ENCODE measurements at regions not wholly inside any gene's neighbourhood (a gene's known extent, or its start where the extent isn't known, plus 50 kb on each side); places are given as distances from the start of the nearest gene placed in this dataset.

GRCh38 chr1:47558601-47559593 lies 121.1 kb downstream of the FOXD2 start:
- Histone ChIP-seq H3K9me2 (ENCODE audit: insufficient read depth) (no peaks in the 10 kb centered on the region), H3F3A (ENCODE audit: insufficient read depth) (no peaks in the 10 kb centered on the region), H3K4me1 (ENCODE audit: insufficient read depth) (no peaks in the 10 kb centered on the region), H3K27ac (no peak overlapping the region), H2AFZ (no peak overlapping the region), H3K36me3 (ENCODE audit: low read depth) (no peaks in the 10 kb centered on the region), H3K4me2 (ENCODE audit: unreplicated experiment) (no peak overlapping the region), H3K79me2 (ENCODE audit: insufficient read depth) (no peaks in the 10 kb centered on the region), H3K4me3 (no peak overlapping the region), H3K9me3 (ENCODE audit: low read depth) (no peaks in the 10 kb centered on the region), H3K27me3 (replicated peaks; ENCODE audit: insufficient read depth) (peaks cover 10% of the 10 kb centered on the region; the same call in 1 of the 2 replicates), H3K9ac (no peak overlapping the region), H4K20me1 (ENCODE audit: insufficient read depth) (no peaks in the 10 kb centered on the region)
- no peak for TF ChIP-seq EZH2 (IDR thresholded peaks at IDR 0.05; ENCODE audit: insufficient read depth, poor library complexity, severe bottlenecking)
- TF ChIP-seq EZH2phosphoT487 (IDR thresholded peaks at IDR 0.05; ENCODE audit: insufficient read depth, low read depth), result no peak
- 33 to 35% methylated on average over 18 of the region's 18 CpGs for WGBS, 2 experiments (ENCODE audit: low coverage in 1 of 2, low lambda C conversion rate in 2 of 2, missing lambda C conversion rate in 2 of 2)
- in situ Hi-C loops (cut with MboI), result no loop called here
- DNase-seq, result no peak

GRCh38 chr1:47559944-47560695 lies 122.3 kb downstream of the FOXD2 start:
- Histone ChIP-seq H2AFZ (no peak overlapping the region), H3K4me1 (ENCODE audit: insufficient read depth) (no peaks in the 10 kb centered on the region), H3K9me3 (ENCODE audit: low read depth) (no peaks in the 10 kb centered on the region), H3K36me3 (ENCODE audit: low read depth) (no peaks in the 10 kb centered on the region), H3K9me2 (ENCODE audit: insufficient read depth) (no peaks in the 10 kb centered on the region), H3K27me3 (replicated peaks; ENCODE audit: insufficient read depth) (peaks cover 10% of the 10 kb centered on the region; the same call in 1 of the 2 replicates), H4K20me1 (ENCODE audit: insufficient read depth) (no peaks in the 10 kb centered on the region), H3K4me3 (no peak overlapping the region), H3K4me2 (ENCODE audit: unreplicated experiment) (no peak overlapping the region), H3F3A (ENCODE audit: insufficient read depth) (no peaks in the 10 kb centered on the region), H3K9ac (no peak overlapping the region), H3K79me2 (ENCODE audit: insufficient read depth) (no peaks in the 10 kb centered on the region), H3K27ac (no peak overlapping the region)
- no peak for TF ChIP-seq EZH2phosphoT487 (IDR thresholded peaks at IDR 0.05; ENCODE audit: insufficient read depth, low read depth)
- TF ChIP-seq EZH2 (IDR thresholded peaks at IDR 0.05; ENCODE audit: insufficient read depth, poor library complexity, severe bottlenecking), result no peak
- DNase-seq, result no peak
- in situ Hi-C loops (cut with MboI), result no loop called here
- WGBS, 2 experiments (ENCODE audit: low coverage in 1 of 2, low lambda C conversion rate in 2 of 2, missing lambda C conversion rate in 2 of 2), result 70 to 77% methylated on average over 7 of the region's 7 CpGs

DNA sequence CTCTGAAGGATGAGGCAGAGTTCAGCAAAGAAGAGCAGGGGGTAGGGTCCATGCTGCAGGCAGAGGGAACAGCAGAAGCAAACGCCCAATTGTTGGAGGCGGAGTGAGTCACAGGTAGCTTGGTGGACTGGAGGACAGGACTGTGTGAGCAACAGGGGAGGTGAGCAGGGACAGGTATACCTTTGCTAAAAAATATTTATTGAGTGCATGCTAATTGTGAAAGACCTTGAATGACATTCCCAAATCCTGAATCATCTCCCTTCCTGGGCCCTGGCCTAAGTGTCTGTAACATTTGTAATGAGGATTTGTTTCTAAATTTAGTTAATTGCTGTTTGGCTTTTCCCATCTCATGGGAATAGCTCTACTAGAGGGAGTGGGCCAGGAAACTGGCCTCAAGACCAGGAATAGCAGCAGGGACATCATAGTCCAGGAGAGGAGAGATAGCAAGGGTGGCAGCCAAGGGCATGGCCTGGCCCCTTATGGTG lies 123.7 kb downstream of the FOXD2 start:
- Histone ChIP-seq H3K27me3 (replicated peaks; ENCODE audit: insufficient read depth) (peaks cover 7% of the 10 kb centered on the region; the same call in 1 of the 2 replicates), H3K36me3 (ENCODE audit: low read depth) (no peaks in the 10 kb centered on the region), H3K4me2 (ENCODE audit: unreplicated experiment) (no peak overlapping the region), H3K4me1 (ENCODE audit: insufficient read depth) (no peaks in the 10 kb centered on the region), H2AFZ (no peak overlapping the region), H3K79me2 (ENCODE audit: insufficient read depth) (no peaks in the 10 kb centered on the region), H3K9me2 (ENCODE audit: insufficient read depth) (no peaks in the 10 kb centered on the region), H4K20me1 (ENCODE audit: insufficient read depth) (no peaks in the 10 kb centered on the region), H3K27ac (no peak overlapping the region), H3F3A (ENCODE audit: insufficient read depth) (no peaks in the 10 kb centered on the region), H3K9ac (no peak overlapping the region), H3K9me3 (ENCODE audit: low read depth) (no peaks in the 10 kb centered on the region), H3K4me3 (no peak overlapping the region)
- WGBS, 2 experiments (ENCODE audit: low coverage in 1 of 2, low lambda C conversion rate in 2 of 2, missing lambda C conversion rate in 2 of 2), result 68 to 77% methylated on average over 2 of the region's 2 CpGs
- DNase-seq, result peak; percentile 5
- TF ChIP-seq EZH2phosphoT487 (IDR thresholded peaks at IDR 0.05; ENCODE audit: insufficient read depth, low read depth), result no peak
- no peak for TF ChIP-seq EZH2 (IDR thresholded peaks at IDR 0.05; ENCODE audit: insufficient read depth, poor library complexity, severe bottlenecking)
- in situ Hi-C loops (cut with MboI), result no loop called here

- Histone ChIP-seq H3K27me3 (replicated peaks; ENCODE audit: insufficient read depth) (peaks cover 7% of the 10 kb centered on the region; the same call in 1 of the 2 replicates), H3K36me3 (ENCODE audit: low read depth) (no peaks in the 10 kb centered on the region), H4K20me1 (ENCODE audit: insufficient read depth) (no peaks in the 10 kb centered on the region), H2AFZ (no peak overlapping the region), H3K9me2 (ENCODE audit: insufficient read depth) (no peaks in the 10 kb centered on the region), H3K27ac (no peak overlapping the region), H3K4me3 (no peak overlapping the region), H3K4me1 (ENCODE audit: insufficient read depth) (no peaks in the 10 kb centered on the region), H3K9ac (no peak overlapping the region), H3K9me3 (ENCODE audit: low read depth) (no peaks in the 10 kb centered on the region), H3K79me2 (ENCODE audit: insufficient read depth) (no peaks in the 10 kb centered on the region), H3F3A (ENCODE audit: insufficient read depth) (no peaks in the 10 kb centered on the region), H3K4me2 (ENCODE audit: unreplicated experiment) (no peak overlapping the region)
- in situ Hi-C loops (cut with MboI), result no loop called here
- no peak for TF ChIP-seq EZH2phosphoT487 (IDR thresholded peaks at IDR 0.05; ENCODE audit: insufficient read depth, low read depth)
- no peak for TF ChIP-seq EZH2 (IDR thresholded peaks at IDR 0.05; ENCODE audit: insufficient read depth, poor library complexity, severe bottlenecking)
- 76 to 80% methylated on average over 1 of the region's 1 CpG for whole genome bisulfite sequencing, 2 experiments (ENCODE audit: low coverage in 1 of 2, low lambda C conversion rate in 2 of 2, missing lambda C conversion rate in 2 of 2)
- no peak for DNase-seq
Measured at GRCh38 chr1:47562147-47562546, 124.3 kb downstream of the FOXD2 start.
